DOHH2 (cell line): ENCODE measurements at regions not wholly inside any gene's neighbourhood (a gene's known extent, or its start where the extent isn't known, plus 50 kb on each side); places are given as distances from the start of the nearest gene placed in this dataset.

Source experiments
- H3F3A ChIP-seq: fragments of 200-600 bp; sonication (generic), shearing (Covaris generic); 2 replicates; pipeline ENCODE4 v1.6.0; 2016; ENCODE audit warnings: antibody characterized with exemption, mild to moderate bottlenecking; ENCODE audit not compliant: control insufficient read depth, insufficient read depth
- H3K27ac ChIP-seq: fragments of 200-600 bp; sonication (generic); 2 replicates; pipeline ENCODE4 v1.5.1; 2014; ENCODE audit warnings: low read depth, mild to moderate bottlenecking, low read length, moderate library complexity
- H3K27me3 ChIP-seq: fragments of 200-600 bp; sonication (generic); 2 replicates; pipeline ENCODE4 v1.6.1; 2014; ENCODE audit warnings: mild to moderate bottlenecking, low read length, mixed read lengths; ENCODE audit not compliant: control insufficient read depth
- H3K36me3 ChIP-seq: fragments of 200-600 bp; sonication (generic); 2 replicates; pipeline ENCODE4 v1.6.1; 2014; ENCODE audit warnings: mild to moderate bottlenecking, low read length, moderate library complexity, mixed read lengths; ENCODE audit not compliant: control insufficient read depth
- H3K4me1 ChIP-seq: fragments of 200-600 bp; sonication (generic); 2 replicates; pipeline ENCODE4 v1.6.1; 2014; ENCODE audit warnings: mild to moderate bottlenecking, low read length, mixed read lengths; ENCODE audit not compliant: control insufficient read depth
- H3K4me2 ChIP-seq: fragments of 200-600 bp; sonication (generic); 2 replicates; pipeline ENCODE4 v1.6.0; 2014; ENCODE audit warnings: mild to moderate bottlenecking, low read length, moderate library complexity
- H3K4me3 ChIP-seq: fragments of 200-600 bp; sonication (generic); 2 replicates; pipeline ENCODE4 v1.5.1; 2014; ENCODE audit warnings: mild to moderate bottlenecking, low read length, mixed read lengths
- H3K79me2 ChIP-seq: fragments of 200-600 bp; sonication (generic); 2 replicates; pipeline ENCODE4 v1.6.1; 2014; ENCODE audit warnings: mild to moderate bottlenecking, low read length, mixed read lengths; ENCODE audit not compliant: control insufficient read depth
- H3K9me2 ChIP-seq: fragments of 200-600 bp; sonication (generic); replicated peaks from 2 replicates; pipeline ENCODE4 v1.6.1; 2014; ENCODE audit warnings: mild to moderate bottlenecking, low read length, mixed read lengths; ENCODE audit not compliant: control insufficient read depth
- H3K9me3 ChIP-seq: fragments of 200-600 bp; sonication (generic); 2 replicates; pipeline ENCODE4 v1.6.1; 2014; ENCODE audit warnings: antibody characterized with exemption, low read length, mixed read lengths; ENCODE audit not compliant: control insufficient read depth, insufficient read depth
- H4K20me1 ChIP-seq: fragments of 200-600 bp; sonication (generic); 2 replicates; pipeline ENCODE4 v1.6.0; 2014; ENCODE audit warnings: low read depth, mild to moderate bottlenecking, antibody characterized with exemption, low read length, moderate library complexity; ENCODE audit not compliant: control insufficient read depth, insufficient read depth
- CTCF ChIP-seq: fragments of 200-600 bp; sonication (generic); IDR thresholded peaks from one replicate; pipeline ENCODE4 v1.5.1; 2014; ENCODE audit warnings: antibody characterized with exemption, mild to moderate bottlenecking, low read depth, low read length; ENCODE audit not compliant: poor library complexity, severe bottlenecking
- EZH2phosphoT487 ChIP-seq: fragments of 200-600 bp; sonication (generic); IDR thresholded peaks from 2 replicates; pipeline ENCODE4 v1.6.1; 2017; ENCODE audit warnings: borderline replicate concordance, mild to moderate bottlenecking, antibody characterized with exemption, low read length, moderate library complexity, mixed read lengths

GRCh38 chr4:108512615-108513505, 107.5 kb upstream of the RPL34 start:
- H3K4me2 ChIP-seq, result no peak overlapping the region
- no peak overlapping the region for H3K4me3 ChIP-seq

GRCh38 chr4:108511618-108512017, 108.8 kb upstream of the RPL34 start:
- H4K20me1 ChIP-seq, result no peaks in the 10 kb centered on the region
- no peaks in the 10 kb centered on the region for H3K79me2 ChIP-seq
- peaks cover 12% of the 10 kb centered on the region for H3K27me3 ChIP-seq
- H3K9me2 ChIP-seq, result no peaks in the 10 kb centered on the region
- H3F3A ChIP-seq, result no peaks in the 10 kb centered on the region
- TF ChIP-seq CTCF, result no peak
- no peak for TF ChIP-seq EZH2phosphoT487
- no peak overlapping the region for H3K27ac ChIP-seq
- no peaks in the 10 kb centered on the region for H3K4me1 ChIP-seq
- H3K36me3 ChIP-seq, result no peaks in the 10 kb centered on the region
- no peak overlapping the region for H3K4me3 ChIP-seq
- no peaks in the 10 kb centered on the region for H3K9me3 ChIP-seq
- no peak overlapping the region for H3K4me2 ChIP-seq

More at GRCh38 chr4:108512615-108513505, 107.5 kb upstream of the RPL34 start:
- Histone ChIP-seq H4K20me1 (no peaks in the 10 kb centered on the region), H3K27me3 (peaks cover 12% of the 10 kb centered on the region), H3K27ac (no peak overlapping the region), H3F3A (no peaks in the 10 kb centered on the region), H3K9me3 (no peaks in the 10 kb centered on the region), H3K79me2 (no peaks in the 10 kb centered on the region), H3K4me1 (no peaks in the 10 kb centered on the region), H3K36me3 (no peaks in the 10 kb centered on the region), H3K9me2 (no peaks in the 10 kb centered on the region)
- TF ChIP-seq CTCF (no peak), EZH2phosphoT487 (no peak)

- TF ChIP-seq EZH2phosphoT487 (no peak), CTCF (no peak)
- no peak overlapping the region for H3K4me3 ChIP-seq
- H3K9me3 ChIP-seq, result peaks cover 2% of the 10 kb centered on the region; the same call in 1 of the 2 replicates
- H3K27me3 ChIP-seq, result no peaks in the 10 kb centered on the region
- no peaks in the 10 kb centered on the region for H4K20me1 ChIP-seq
- H3K9me2 ChIP-seq, result no peaks in the 10 kb centered on the region
- H3F3A ChIP-seq, result no peaks in the 10 kb centered on the region
- no peak overlapping the region for H3K4me2 ChIP-seq
- no peaks in the 10 kb centered on the region for H3K79me2 ChIP-seq
- H3K27ac ChIP-seq, result no peak overlapping the region
- H3K4me1 ChIP-seq, result peaks cover 14% of the 10 kb centered on the region
- H3K36me3 ChIP-seq, result no peaks in the 10 kb centered on the region
Observed at GRCh38 chr4:108502356-108502755, 118.0 kb upstream of the RPL34 start.
